ENCODE measurements at regions not wholly inside any gene's neighbourhood (a gene's known extent, or its start where the extent isn't known, plus 50 kb on each side); places are given as distances from the start of the nearest gene placed in this dataset.

DNA sequence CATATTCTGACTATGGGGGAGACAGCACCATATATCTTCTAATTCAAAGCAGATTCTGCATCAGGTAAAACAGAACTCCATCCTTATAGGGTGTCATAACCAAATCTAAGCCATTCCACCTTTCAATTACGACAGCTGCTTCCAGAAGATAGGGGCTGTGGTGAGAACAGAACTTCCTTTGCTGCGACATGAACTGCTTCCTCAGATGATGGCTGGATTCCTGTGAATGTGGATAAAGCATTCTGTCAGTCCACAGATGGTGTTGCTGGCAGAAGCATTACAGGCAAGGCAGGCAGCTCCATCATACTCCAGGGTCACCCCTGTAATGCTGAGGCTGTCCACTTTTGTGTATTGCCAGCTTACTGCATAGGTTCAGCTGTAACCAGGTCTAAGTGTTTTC is 122.0 kb downstream of the GPCPD1 start:
- TF ChIP-seq CTCF (conservative IDR thresholded peaks at IDR 0.05 in 1 of 2, IDR thresholded peaks at IDR 0.05 in 1 of 2; ENCODE audit: extremely low read depth in 1 of 2, insufficient read depth in 1 of 2, low read depth in 1 of 2, low read length in 2 of 2), result no peak
- TF ChIP-seq EZH2 (IDR thresholded peaks at IDR 0.05; ENCODE audit: borderline replicate concordance, low read length), result no peak
